NOMO-1 treated with dmso at 0.1 percent for 144 hours (cell line): ENCODE measurements at regions not wholly inside any gene's neighbourhood (a gene's known extent, or its start where the extent isn't known, plus 50 kb on each side); places are given as distances from the start of the nearest gene placed in this dataset.
"Not testable (repeated sequence)": the region's sequence is repeated elsewhere in the genome, so short reads cannot be mapped to it uniquely, and the experiment has no call there.

ENCODE experiments used
- DNase-seq: peaks from one replicate; lab custom pipeline; 2025; ENCODE audit not compliant: unreplicated experiment; lab: John Stamatoyannopoulos, UW

DNA sequence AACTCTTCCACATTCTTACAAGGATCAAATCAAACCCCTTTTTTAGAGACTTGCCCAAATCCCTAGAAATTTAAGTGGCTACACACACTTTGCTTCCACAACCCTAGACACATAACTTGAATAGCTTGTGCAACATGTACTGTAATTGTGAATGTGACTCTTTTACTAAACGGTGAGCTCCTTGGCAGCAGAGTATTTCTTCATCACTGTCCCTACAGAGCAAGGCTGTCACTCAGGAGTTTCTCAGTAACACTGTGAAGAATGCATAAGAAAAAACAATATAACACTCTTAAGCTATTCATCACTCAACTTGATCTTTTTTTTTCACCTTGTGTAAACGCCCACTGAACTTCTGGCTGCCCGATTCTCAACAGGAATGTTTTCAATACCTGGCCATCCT, 53.8 kb upstream of the ADAMTS18 start:
- no peak for DNase-seq

DNA sequence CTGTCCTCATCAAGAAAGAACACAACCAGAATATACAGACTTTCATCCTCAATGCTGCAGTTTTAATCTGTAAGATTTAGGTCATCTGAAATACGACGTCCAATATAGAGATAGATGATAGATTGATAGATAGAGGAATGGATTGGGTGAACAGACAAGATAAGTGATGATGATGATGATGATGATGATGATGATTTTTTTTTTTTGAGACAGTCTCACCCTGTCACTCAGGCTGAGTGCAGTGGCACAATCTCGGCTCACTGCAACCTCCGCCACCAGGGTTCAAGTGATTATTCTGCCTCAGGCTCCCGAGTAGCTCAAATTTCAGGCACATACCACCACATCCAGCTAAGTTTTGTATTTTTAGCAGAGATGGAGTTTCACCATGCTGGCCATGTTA, 56.3 kb upstream of the ADAMTS18 start:
- DNase-seq, result no peak

DNA sequence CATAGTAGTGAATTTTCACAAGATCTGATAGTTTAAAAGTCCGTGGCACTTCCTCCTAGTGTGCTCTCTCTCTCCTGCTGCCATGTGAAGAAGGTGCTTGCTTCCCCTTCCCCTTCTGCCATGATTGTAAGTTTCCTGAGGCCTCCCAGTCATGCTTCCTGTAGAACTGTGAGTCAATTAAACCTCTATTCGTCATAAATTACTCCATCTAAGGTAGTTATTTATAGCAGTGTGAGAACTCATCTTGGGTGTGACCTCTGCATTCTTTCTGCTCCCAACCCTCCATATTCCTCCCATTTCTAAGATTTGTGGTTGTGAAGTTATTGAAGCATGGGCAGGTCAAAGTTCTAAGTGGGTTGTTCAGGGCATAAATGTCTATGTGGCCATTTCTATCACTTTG, 62.1 kb upstream of the ADAMTS18 start:
- no peak for DNase-seq

DNA sequence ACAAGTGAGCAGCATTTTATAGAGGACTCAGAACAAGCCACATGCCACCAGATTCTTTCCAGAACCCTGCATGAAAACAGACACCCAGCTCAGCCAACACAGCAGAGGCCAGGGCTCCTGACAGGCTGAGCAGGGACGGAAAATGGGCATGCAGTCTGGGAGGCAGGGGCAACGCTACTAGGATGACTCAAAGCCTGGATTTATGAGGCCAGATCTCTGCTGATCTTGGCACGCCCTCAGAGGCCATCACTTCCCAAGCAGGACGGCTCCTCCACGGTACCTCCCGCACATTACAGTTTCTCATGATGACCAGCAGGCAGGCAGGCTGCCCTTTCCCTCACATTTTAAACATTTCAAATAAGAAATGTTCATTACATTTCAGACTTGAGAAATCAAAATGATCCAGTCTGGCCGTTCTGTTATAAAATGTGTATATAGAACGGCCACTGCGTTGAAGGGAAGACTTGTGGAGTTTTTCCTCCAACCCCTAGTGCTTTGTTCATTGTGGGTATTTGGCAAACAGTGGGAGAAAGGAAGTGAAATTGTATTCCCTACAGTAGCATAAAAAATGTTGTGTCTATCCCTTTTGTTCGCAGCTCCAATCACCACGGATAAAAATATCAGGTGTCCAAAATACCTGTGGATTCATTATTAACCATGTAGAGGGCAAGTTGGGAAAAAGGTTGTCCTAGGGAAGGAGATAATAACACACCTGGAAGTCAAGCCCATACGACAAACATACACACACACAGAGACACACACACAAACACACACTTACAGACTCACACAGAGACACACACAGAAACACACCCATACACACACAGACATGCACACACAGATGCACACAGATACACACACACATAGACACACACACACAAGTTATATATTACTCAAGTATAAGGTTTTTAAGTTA, 64.8 kb upstream of the ADAMTS18 start:
- no peak for DNase-seq

DNA sequence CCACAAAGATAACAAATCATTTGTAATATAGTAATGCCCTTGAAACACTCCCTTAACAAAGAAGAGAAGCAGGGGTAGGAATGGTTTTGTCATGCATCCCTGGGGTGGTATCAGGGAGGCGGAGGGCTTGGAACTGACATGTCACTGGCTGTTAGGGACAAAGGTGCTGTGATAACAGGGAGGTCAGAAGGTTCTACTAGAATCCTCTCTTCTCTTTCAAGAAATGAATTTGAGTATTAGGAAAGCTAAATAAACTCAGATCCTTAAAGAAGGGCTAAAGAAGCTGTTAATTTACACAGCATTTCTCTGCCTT, 65.4 kb upstream of the ADAMTS18 start:
- no peak for DNase-seq

DNA sequence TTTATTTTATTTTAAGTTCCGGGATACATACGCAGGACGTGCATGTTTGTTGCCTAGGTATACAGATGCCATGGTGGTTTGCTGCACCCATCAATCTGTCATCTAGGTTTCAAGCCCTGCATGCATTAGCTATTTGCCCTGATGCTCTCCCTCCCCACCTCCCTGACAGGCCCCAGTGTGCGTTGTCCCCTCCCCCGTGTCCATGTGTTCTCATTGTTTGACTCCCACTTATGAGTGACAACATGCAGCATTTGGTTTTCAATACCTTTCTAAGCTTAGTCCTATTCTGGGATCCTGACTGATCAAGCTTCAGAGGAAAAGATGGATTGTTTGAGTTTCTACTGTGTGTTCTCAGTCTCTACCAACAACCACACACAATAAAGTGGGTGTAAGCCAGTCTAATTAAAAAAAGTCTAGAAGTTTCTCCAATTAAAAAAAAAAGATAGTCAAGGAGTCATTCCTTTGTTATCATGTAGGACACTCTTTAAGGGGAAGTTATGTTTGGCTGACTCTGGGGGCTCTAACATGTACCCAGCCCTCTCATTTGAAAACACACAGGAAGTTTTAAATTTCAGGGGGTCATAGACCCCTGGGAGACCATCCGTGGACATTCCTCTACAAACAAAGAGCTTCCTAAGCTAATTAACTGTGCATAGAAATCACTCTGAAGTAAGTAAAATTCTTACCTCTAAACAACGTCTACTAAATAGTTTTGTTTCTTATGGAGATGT, 66.3 kb upstream of the ADAMTS18 start:
- DNase-seq, result no peak

DNA sequence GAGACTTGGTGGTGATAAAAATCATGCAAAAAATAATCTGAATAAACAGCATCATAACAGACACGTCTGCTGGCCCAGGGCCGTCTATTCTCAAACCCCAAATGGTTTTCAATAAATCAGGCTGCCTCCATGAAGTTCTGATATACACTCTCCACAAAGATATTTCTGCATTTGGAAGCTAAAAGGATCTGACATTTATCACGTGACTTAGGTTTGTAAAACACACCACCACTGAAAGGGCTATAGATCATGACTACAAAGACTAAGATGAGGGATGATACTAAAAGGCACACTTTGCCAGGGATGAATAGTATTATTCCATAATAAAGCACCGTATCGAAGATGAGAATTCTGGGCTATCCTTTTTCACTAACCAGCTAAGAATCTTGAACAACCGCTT, 67.6 kb upstream of the ADAMTS18 start:
- no peak for DNase-seq

DNA sequence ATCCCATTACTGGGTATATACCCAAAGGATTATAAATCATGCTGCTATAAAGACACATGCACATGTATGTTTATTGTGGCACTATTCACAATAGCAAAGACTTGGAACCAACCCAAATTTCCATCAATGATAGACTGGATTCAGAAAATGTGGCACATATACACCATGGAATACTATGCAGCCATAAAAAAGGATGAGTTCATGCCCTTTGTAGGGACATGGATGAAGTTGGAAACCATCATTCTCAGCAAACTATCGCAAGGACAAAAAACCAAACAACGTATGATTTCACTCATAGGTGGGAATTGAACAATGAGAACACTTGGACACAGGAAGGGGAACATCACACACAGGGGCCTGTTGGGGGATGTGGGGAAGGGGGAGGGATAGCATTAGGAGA, 71.7 kb upstream of the ADAMTS18 start:
- DNase-seq, result not testable (repeated sequence)

DNA sequence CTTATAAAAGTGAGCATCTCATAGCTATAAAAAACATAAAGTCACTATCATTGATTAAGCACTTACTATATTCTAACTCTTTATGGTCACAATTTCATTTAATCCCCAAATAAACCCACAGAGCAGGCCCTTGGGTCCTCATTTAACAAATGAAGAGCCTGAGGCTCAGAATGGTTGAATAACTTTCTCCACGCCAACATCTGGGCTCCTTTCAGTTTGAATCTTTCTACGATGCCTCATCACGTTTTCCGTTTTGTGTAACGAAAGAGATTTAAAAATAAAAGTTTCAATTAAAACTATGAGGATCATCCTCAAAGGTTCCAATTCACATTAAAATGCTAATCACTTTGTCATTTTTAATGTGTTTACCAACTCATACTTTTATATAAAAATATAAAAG, 74.2 kb upstream of the ADAMTS18 start:
- no peak for DNase-seq

DNA sequence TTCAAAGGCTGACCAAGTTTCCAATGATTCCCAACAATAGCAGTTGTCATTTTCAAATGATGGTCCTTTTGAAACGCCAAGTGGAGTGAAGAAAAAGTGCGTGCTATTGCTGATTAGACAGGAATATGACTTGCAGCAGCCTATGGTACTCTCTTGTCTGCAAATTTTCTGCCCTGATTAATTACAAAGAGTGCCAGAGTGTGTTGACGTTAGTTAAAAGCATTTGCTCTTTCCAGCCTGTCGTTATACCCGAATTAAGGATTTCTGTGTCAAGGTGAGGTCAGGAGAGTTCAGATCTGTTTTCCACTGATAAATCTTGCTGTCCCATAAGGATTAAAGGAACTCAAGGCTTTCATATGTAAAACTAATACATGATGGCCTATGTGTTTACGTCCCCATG, 75.0 kb upstream of the ADAMTS18 start:
- DNase-seq, result no peak

DNA sequence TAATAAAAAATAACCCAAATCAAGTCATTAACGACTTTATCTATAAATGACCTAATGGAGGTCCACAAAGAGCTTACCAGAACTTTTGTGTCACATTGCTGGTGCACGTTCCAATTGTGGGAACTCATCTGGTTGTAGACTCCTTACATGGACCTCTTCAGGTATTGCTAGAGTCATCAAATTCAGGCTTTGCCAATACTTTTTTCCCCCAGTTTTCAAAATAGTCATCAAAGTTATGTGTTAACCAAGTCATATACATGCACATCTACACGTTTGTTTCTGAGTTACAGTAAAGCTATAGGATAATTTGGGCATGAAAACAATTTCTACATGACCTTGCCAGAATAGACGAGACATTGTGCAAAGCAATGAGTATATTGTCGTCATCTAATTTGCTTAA, 76.2 kb upstream of the ADAMTS18 start:
- DNase-seq, result no peak

DNA sequence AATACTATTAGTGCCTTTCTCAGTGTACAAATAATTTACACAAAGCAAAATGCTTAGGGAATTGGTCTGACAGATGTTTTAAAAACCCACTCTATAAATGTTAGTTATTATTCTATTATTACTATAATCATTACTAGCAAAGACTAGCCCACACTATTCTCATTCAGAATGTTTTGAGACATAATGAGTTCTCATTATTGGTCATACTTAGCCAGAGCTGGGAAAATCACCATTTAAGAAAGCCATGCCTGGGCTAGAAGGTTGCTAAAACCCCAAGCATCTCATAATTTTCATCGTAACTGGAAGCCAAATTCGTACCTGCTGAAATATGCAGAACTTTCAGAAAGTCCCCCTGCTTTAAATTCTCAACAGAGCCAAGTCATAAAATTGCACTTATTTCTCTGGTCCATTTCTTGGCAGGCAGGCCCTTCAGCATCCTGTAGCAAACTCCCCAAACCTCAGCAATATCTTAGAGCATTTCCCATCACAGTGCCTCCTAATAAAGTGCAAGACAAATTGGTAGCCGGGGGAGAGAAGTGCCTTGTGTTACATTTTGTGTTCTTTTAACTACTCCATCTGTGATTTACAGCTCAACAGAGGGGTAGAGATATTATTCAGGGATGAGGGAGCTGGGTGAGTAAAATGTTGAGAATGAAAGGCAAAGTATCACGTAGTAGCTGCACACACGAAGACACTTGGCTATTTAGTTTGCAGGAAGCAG, 79.8 kb upstream of the ADAMTS18 start:
- DNase-seq, result no peak

DNA sequence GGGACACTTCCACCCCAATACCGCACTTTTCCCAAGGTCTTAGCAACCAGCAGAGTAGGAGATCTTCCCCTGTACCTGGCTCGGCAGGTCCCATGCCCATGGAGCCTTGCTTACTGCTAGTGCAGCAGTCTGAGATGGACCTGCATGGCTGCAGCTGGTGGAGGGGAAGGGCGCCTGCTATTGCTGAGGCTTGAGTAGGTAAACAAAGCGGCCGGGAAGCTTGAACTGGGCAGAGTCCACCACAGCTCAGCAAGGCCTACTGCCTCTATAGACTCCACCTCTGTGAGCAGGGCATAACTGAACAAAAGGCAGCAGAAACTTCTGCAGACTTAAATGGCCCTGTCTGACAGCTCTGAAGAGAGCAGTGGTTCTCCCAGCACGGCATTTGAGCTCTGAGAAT, 90.4 kb upstream of the ADAMTS18 start:
- DNase-seq, result not testable (repeated sequence)

DNA sequence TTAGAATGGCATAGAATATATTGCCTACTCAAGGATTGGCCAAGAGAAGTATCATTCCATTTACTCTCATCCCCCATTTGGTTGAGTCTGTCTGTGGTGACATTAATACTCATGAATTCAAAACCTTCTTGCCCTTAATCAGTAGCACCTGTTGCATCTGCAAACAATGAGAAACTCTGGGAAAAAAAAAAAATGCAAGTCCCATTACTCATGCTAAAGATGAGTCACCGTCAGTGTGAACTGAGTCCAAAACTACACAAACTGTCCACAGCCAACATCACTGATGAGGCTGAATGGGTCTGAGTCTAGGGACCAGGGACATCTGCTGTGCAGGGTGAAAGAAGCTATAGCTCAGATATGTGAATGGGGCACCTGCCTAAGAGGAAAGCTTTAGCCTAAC, 96.9 kb upstream of the ADAMTS18 start:
- no peak for DNase-seq

DNA sequence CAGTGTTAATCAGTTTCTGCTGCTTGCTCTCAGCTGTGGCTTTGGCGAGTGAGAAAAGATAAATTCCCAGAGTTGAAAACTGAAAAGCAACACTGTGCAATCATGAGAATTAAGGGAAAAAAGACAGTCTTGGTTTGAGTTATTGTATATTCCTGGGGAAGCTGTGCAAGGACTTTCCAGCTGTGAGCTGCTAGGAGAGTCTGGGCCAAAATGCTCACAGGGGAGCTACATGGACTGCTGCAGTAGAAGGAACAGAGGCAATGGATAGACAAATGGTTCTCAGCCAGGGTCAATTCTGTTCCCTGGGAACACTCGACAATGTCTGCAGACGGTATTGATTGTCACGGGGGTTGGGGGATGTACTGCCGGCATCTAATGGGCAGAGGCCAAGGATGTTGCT, 102.0 kb upstream of the ADAMTS18 start:
- no peak for DNase-seq

DNA sequence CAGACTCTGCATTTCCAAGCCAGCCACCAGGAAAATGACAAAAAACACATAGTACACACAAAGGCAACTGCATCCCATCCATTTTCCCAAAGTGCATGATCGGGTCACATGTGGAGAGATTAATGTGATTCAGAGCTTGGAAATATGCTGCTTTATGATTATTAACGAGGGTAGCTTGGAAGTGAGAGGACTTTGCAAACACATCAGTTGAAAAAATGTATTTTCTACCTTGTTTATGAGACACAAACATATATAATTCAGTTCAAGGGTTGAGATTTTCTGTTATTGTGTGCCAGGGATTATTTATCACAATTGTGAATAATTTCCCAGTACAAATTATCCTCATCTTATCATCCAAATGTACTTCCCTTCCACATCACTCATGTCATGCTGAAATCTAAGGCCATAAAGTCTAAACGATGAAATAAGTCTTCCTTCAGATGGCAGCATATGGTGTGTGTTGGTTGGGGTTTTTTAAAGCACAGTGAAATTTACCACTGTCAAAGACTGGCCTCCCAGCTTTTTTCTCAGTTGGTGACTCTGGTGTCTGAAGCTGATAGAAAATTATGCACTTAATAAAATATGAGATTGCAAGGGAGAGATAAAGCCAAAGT, 104.7 kb upstream of the ADAMTS18 start:
- DNase-seq, result no peak

DNA sequence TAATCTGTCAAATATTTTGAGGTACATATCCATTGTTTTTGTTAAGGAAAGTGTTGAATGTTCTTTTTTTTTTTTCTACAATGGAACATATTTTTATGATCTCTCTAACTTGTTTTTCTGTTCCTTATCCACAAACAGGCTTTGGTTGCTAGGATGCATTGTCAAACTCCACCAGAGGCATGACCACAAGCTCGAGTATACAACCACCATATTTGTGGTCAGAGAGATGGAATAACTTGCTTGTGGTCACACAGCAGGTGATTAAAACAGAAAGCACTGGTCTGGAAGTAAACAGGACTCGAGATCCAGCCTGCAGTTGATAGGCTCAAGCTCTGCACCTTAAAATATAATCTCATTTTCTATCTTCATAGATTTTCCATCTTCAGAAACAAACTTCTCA, 105.8 kb upstream of the ADAMTS18 start:
- DNase-seq, result no peak

DNA sequence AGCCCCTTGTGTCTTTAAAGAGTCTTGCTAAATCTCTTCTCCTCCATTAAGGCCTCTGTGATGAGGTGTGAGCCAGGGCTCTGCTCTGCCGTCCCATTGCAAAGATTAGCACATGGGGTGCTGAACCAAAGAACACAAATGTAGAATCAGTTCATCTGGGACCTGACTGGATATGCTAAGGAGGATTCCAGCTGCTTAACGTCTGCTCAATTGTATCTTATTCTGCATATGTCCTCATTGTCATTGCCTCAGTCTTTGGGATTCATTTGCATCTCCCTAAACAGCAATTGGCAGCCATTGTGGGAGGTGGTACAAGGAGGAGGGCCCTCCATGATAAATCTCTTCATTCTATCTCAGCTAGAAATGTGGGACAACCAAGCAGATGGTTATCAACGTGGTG, 106.3 kb upstream of the ADAMTS18 start:
- no peak for DNase-seq

DNA sequence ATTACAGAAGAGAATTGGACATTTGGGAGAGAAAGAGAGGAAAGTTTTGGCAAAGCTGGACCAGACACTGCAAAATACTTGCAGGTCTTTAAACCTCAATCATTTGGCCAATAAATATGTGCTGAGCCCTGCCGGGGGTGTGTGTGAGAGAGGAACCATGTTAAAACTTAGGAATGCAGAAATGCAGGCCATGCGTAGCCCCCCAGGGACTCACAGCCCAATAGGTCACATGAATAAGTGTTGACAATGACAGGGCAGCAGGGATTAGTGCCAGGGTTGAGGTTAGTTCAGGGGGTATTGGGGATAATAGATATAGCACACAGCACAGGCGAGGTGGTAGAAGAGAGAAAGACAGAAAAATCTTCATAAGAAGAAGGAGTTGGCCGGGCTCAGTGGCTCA, 113.3 kb upstream of the ADAMTS18 start:
- DNase-seq, result no peak

DNA sequence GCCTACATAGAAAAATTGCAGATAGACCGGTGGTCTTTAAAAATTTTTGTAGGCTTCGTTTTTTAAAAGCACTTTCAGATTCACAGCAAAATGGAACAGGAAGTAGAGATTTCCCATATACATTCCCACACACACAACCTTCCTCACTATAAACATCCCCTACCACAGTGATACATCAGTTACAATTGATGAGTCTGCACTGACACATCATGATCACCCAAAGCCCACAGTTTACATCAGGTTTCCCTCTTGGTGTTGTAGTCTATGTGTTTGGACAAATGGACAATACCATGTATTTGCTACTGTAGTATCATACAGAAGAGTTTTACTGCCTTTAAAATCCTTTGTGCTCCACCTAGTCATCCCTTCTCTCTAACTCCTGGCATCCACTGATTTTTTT, 113.9 kb upstream of the ADAMTS18 start:
- no peak for DNase-seq

DNA sequence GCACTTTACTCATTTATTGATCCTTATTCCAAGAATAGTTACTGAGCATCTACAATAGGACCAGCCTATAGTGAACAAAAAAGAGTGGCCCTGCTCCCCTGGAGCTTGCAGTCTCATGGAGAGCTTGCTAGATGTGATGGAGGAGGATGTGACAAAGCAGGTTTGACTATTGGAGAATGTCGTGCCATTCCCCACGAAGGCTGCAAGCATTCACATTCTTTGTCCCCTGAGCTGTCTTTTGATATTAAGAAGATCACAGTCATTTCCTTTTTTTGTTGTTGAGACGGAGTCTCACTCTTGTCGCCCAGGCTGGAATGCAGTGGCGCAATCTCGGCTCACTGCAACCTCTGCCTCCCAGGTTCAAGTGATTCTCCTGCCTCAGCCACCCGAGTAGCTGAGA, 115.0 kb upstream of the ADAMTS18 start:
- DNase-seq, result no peak

DNA sequence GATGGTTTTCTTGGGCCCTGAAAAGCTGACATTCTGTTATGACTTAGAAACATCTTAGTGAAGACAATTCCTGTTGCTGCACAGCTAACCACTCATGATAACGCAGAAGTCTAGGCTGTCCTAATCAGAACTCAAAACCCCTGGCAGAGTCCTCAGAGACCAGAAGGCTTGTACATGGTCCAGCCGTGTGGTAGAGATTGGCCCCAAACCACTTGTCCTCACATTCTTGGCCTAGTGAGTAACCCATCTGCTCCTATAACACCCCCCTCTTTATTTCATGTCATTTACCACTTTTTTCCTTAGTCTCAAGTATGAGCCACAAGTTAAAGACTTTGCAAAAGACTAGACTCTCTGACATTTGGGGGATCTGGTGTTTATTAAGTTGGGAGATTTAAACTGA, 116.5 kb upstream of the ADAMTS18 start:
- DNase-seq, result no peak
